PC-3 (cell line): ENCODE measurements at regions not wholly inside any gene's neighbourhood (a gene's known extent, or its start where the extent isn't known, plus 50 kb on each side); places are given as distances from the start of the nearest gene placed in this dataset.

Experiments
- ATAC-seq: fragments of 200-7000 bp; cut with Tn5 transposase; 2 replicates; pipeline ENCODE4 v1.9.1; 2020; ENCODE audit warnings: mild to moderate bottlenecking, moderate library complexity
- BruUV-seq: library from RNA; stranded (reverse); fragments of 400-500 nt; replicated peaks from 2 replicates; lab custom pipeline; 2021; lab: Mats Ljungman, UMichigan
- CTCF ChIA-PET: fragments of 300-600 bp; sonication (Branson Sonifier 250); formaldehyde crosslinking; loops from one replicate; lab custom pipeline; 2022; ENCODE audit warnings: antibody characterized with exemption; lab: Charles Lee
- POLR2A ChIA-PET: fragments of 300-600 bp; sonication (Branson Sonifier 250); formaldehyde crosslinking; loops from one replicate; lab custom pipeline; 2022; ENCODE audit warnings: antibody characterized with exemption; ENCODE audit not compliant: unreplicated experiment; lab: Charles Lee
- DNase-seq: peaks from one replicate; pipeline ENCODE4 v3.0.0-alpha.2; 2015
- H2AFZ ChIP-seq: fragments of 300-600 bp; sonication (generic); 2 replicates; pipeline ENCODE4 v1.6.0; 2016; ENCODE audit warnings: antibody characterized with exemption, low read length
- H3F3A ChIP-seq: fragments of 300-600 bp; sonication (generic); one replicate; pipeline ENCODE4 v1.6.0; 2017; ENCODE audit warnings: antibody characterized with exemption, low read length, control low read depth, mild to moderate bottlenecking; ENCODE audit not compliant: unreplicated experiment
- H3K27ac ChIP-seq: fragments of 300-600 bp; sonication (generic); 2 replicates; pipeline ENCODE4 v1.5.1; 2016; ENCODE audit warnings: mild to moderate bottlenecking, low read length
- H3K27me3 ChIP-seq: fragments of 300-600 bp; sonication (generic); 2 replicates; pipeline ENCODE4 v1.6.1; 2016; ENCODE audit warnings: low read length, mixed read lengths
- H3K36me3 ChIP-seq: fragments of 300-600 bp; sonication (generic); 2 replicates; pipeline ENCODE4 v1.6.1; 2016; ENCODE audit warnings: low read depth, mixed run types, low read length, mixed read lengths
- H3K4me1 ChIP-seq: fragments of 300-600 bp; sonication (generic); 2 replicates; pipeline ENCODE4 v1.5.1; 2016; ENCODE audit warnings: low read length; ENCODE audit not compliant: insufficient read depth
- H3K4me2 ChIP-seq: fragments of 300-600 bp; sonication (generic); 2 replicates; pipeline ENCODE4 v1.6.0; 2016; ENCODE audit warnings: low read length
- H3K4me3 ChIP-seq: fragments of 300-600 bp; sonication (generic); 2 replicates; pipeline ENCODE4 v1.5.1; 2016; ENCODE audit warnings: mild to moderate bottlenecking, low read length, mixed read lengths
- H3K79me2 ChIP-seq: fragments of 300-600 bp; sonication (generic); 2 replicates; pipeline ENCODE4 v1.6.1; 2017; ENCODE audit warnings: low read length, mixed read lengths
- H3K9ac ChIP-seq: fragments of 300-600 bp; sonication (generic); 2 replicates; pipeline ENCODE4 v1.6.0; 2016; ENCODE audit warnings: mild to moderate bottlenecking, low read length
- H3K9me2 ChIP-seq: fragments of 300-600 bp; sonication (generic); replicated peaks from 2 replicates; pipeline ENCODE4 v1.6.1; 2016; ENCODE audit warnings: mixed run types, low read length, mixed read lengths
- H3K9me3 ChIP-seq: fragments of 300-600 bp; sonication (generic); 2 replicates; pipeline ENCODE4 v1.6.1; 2016; ENCODE audit warnings: low read length, mixed read lengths
- H4K20me1 ChIP-seq: fragments of 300-600 bp; sonication (generic); 2 replicates; pipeline ENCODE4 v1.6.1; 2016; ENCODE audit warnings: low read length, mixed read lengths
- EZH2 ChIP-seq: fragments of 300-600 bp; sonication (generic); IDR thresholded peaks from one replicate; pipeline ENCODE4 v1.6.1; 2017; ENCODE audit warnings: antibody characterized with exemption, mild to moderate bottlenecking, low read length; ENCODE audit not compliant: unreplicated experiment
- EZH2phosphoT487 ChIP-seq: fragments of 300-600 bp; sonication (generic); IDR thresholded peaks from 2 replicates; pipeline ENCODE4 v1.6.1; 2018; ENCODE audit warnings: mild to moderate bottlenecking, antibody characterized with exemption, low read length, borderline replicate concordance
- intact Hi-C: fragments of 100-400 bp; cut with micrococcal nuclease; formaldehyde crosslinking; loops from 2 replicates; pipeline ENCODE4 v1.9.0; 2023
- TF ChIP-seq, protein P1 (sequence below): fragments of 300-600 bp; sonication (generic); conservative IDR thresholded peaks from 2 replicates; pipeline ENCODE4 v1.5.1; 2017; ENCODE audit warnings: antibody characterized with exemption, low read depth, mild to moderate bottlenecking, low read length

DNA sequence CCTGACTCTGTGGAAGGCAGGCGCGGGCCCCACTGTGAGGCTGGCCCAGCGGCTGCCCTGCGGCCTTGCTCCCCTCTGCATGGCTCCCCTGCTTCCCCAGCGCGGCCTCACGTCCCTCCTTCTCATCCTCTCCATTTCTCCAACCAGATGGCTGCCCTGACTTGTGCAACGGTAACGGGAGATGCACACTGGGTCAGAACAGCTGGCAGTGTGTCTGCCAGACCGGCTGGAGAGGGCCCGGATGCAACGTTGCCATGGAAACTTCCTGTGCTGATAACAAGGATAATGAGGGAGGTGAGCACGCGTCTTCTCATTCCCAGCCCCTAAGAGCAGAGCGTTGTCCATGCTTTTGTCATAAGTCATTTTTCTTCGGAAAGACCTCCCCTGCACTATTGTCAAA, 129.0 kb upstream of the WWC1 start:
- ChIA-PET CTCF (no interaction called here), POLR2A (no interaction called here)
- Histone ChIP-seq H4K20me1 (no peaks in the 10 kb centered on the region), H3K79me2 (no peaks in the 10 kb centered on the region), H3K4me3 (no peak overlapping the region), H3K27me3 (peaks cover 58% of the 10 kb centered on the region), H3K9ac (no peak overlapping the region), H3K36me3 (no peaks in the 10 kb centered on the region), H2AFZ (no peak overlapping the region), H3K9me3 (no peaks in the 10 kb centered on the region), H3F3A (no peaks in the 10 kb centered on the region), H3K4me2 (no peak overlapping the region), H3K27ac (no peak overlapping the region), H3K9me2 (no peaks in the 10 kb centered on the region), H3K4me1 (no peaks in the 10 kb centered on the region)
- ATAC-seq (no peak), DNase-seq (no peak)
- intact Hi-C loops, result no loop called here
- BruUV-seq, result no TSS peak
- TF ChIP-seq EZH2 (no peak), EZH2phosphoT487 (no peak)
- TF ChIP-seq, protein P1, sequence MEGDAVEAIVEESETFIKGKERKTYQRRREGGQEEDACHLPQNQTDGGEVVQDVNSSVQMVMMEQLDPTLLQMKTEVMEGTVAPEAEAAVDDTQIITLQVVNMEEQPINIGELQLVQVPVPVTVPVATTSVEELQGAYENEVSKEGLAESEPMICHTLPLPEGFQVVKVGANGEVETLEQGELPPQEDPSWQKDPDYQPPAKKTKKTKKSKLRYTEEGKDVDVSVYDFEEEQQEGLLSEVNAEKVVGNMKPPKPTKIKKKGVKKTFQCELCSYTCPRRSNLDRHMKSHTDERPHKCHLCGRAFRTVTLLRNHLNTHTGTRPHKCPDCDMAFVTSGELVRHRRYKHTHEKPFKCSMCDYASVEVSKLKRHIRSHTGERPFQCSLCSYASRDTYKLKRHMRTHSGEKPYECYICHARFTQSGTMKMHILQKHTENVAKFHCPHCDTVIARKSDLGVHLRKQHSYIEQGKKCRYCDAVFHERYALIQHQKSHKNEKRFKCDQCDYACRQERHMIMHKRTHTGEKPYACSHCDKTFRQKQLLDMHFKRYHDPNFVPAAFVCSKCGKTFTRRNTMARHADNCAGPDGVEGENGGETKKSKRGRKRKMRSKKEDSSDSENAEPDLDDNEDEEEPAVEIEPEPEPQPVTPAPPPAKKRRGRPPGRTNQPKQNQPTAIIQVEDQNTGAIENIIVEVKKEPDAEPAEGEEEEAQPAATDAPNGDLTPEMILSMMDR, result no peak

- intact Hi-C loops, result no loop called here
Measured at GRCh38 chr5:168163966-168164365, 127.5 kb upstream of the WWC1 start.

DNA sequence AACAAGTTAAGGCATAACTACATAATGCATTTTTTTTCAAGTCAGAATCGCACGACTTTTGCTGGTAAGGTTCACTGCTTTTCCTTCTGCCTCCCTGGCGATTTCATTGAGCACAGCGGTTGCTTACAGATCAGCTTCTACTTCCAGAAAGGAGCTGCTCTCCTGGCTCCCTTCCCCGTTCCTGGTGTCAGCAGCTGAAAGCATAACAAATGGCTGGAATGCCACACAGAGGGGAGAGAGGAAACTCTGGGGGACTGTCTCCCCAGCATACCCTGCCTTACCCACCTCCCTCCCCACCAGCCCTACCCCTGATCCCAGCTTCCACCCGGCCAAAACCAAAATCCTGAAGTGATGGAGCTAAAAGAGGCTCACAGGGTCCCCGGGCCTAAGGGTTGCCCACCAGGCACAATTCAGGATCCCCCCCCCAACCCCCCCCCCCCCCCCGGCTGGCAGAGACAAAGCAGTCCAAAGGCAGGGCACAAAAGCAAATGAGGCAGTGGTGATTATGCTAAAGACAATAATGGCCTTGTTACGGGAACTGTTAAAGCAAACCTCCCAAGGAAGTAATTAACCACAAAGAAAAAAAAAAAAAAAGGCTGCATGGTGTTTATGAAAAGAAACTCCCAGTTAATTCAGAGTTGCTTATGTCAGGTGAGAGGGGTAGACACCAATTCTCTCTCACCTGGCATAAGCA, 126.1 kb upstream of the WWC1 start:
- DNase-seq (no peak), ATAC-seq (no peak)
- intact Hi-C loops, result no loop called here
- no peaks in the 10 kb centered on the region for H3K36me3 ChIP-seq
- no peaks in the 10 kb centered on the region for H3K4me1 ChIP-seq
- no TSS peak for BruUV-seq
- no peaks in the 10 kb centered on the region for H3K9me2 ChIP-seq
- no peaks in the 10 kb centered on the region for H3K79me2 ChIP-seq
- H3K27ac ChIP-seq, result no peak overlapping the region
- H3F3A ChIP-seq, result no peaks in the 10 kb centered on the region
- POLR2A ChIA-PET, result no interaction called here
- H3K4me3 ChIP-seq, result no peak overlapping the region
- CTCF ChIA-PET, result no interaction called here
- H3K9me3 ChIP-seq, result no peaks in the 10 kb centered on the region
- peaks cover 70% of the 10 kb centered on the region for H3K27me3 ChIP-seq
- no peak overlapping the region for H3K9ac ChIP-seq
- no peak overlapping the region for H3K4me2 ChIP-seq
- H2AFZ ChIP-seq, result no peak overlapping the region
- TF ChIP-seq EZH2, result no peak
- TF ChIP-seq EZH2phosphoT487, result no peak
- TF ChIP-seq, protein P1, result no peak
- H4K20me1 ChIP-seq, result no peaks in the 10 kb centered on the region

More at GRCh38 chr5:168163966-168164365, 127.5 kb upstream of the WWC1 start:
- TF ChIP-seq EZH2phosphoT487, result no peak
- TF ChIP-seq, protein P1, result no peak
- no peak for TF ChIP-seq EZH2
- no peaks in the 10 kb centered on the region for H3K4me1 ChIP-seq
- DNase-seq, result no peak
- BruUV-seq, result no TSS peak
- ChIA-PET CTCF (no interaction called here), POLR2A (no interaction called here)
- no peaks in the 10 kb centered on the region for H3K36me3 ChIP-seq
- H2AFZ ChIP-seq, result no peak overlapping the region
- H3K4me2 ChIP-seq, result no peak overlapping the region
- no peaks in the 10 kb centered on the region for H3K9me2 ChIP-seq
- no peaks in the 10 kb centered on the region for H3F3A ChIP-seq
- ATAC-seq, result no peak
- no peaks in the 10 kb centered on the region for H3K79me2 ChIP-seq
- H3K9me3 ChIP-seq, result no peaks in the 10 kb centered on the region
- H3K27me3 ChIP-seq, result peaks cover 70% of the 10 kb centered on the region
- H4K20me1 ChIP-seq, result no peaks in the 10 kb centered on the region
- no peak overlapping the region for H3K27ac ChIP-seq
- no peak overlapping the region for H3K9ac ChIP-seq
- H3K4me3 ChIP-seq, result no peak overlapping the region
